ENCODE measurements at regions not wholly inside any gene's neighbourhood (a gene's known extent, or its start where the extent isn't known, plus 50 kb on each side); places are given as distances from the start of the nearest gene placed in this dataset.

DNA sequence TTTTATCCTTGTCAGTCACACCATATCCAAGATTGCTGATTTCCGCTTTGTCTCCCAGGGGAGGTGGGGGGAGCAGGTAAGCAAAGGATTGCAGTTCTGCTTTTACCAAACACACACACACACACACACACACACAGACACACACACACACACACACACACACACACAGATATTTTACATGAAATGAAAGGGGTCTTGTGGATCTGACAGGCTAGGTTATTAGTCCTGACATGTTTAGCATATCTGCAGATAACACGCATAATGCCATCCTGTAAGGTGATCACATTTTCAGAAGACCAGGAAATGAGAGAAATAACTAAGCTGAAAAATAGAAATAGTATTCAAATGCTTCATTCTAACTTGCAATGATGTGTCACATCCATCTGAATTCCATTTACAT lies 1113.3 kb downstream of the CDH8 start:
- H3K27me3 ChIP-seq, result no peaks in the 10 kb centered on the region
- intact Hi-C loops (cut with DNase I; ENCODE audit: low total_unique reads), result no loop called here
- no peak overlapping the region for H3K4me3 ChIP-seq
- WGBS, 5 donors, result 79 to 90% (median 88%) methylated on average over 2 of the region's 2 CpGs
- TF ChIP-seq POLR2A (IDR thresholded peaks at IDR 0.05), result no peak
- no peak for TF ChIP-seq CTCF (IDR thresholded peaks at IDR 0.05)
- no peak for TF ChIP-seq POLR2AphosphoS5 (IDR thresholded peaks at IDR 0.05)
- no peak for TF ChIP-seq EP300 (IDR thresholded peaks at IDR 0.05)
- no peaks in the 10 kb centered on the region for H3K36me3 ChIP-seq
- H3K9me3 ChIP-seq, result peaks cover 0 to 4% (median 0%) of the 10 kb centered on the region in 4 donors
- no peak for DNase-seq
- no peak overlapping the region for H3K27ac ChIP-seq
- H3K4me1 ChIP-seq, result no peaks in the 10 kb centered on the region

- intact Hi-C loops (cut with DNase I; ENCODE audit: low total_unique reads), result no loop called here
- 67 to 74% (median 72%) methylated on average over 3 of the region's 3 CpGs for WGBS, 5 donors
- no peak for TF ChIP-seq EP300 (IDR thresholded peaks at IDR 0.05)
- no peak for TF ChIP-seq CTCF (IDR thresholded peaks at IDR 0.05)
- TF ChIP-seq POLR2A (IDR thresholded peaks at IDR 0.05), result no peak
- TF ChIP-seq POLR2AphosphoS5 (IDR thresholded peaks at IDR 0.05), result no peak
Measured at GRCh38 chr16:60914334-60914733, 1121.9 kb downstream of the CDH8 start.

GRCh38 chr16:60907645-60908044 lies 1128.6 kb downstream of the CDH8 start:
- Histone ChIP-seq H3K4me1 (no peaks in the 10 kb centered on the region), H3K9me3 (peaks cover 0 to 4% (median 0%) of the 10 kb centered on the region in 4 donors), H3K27ac (no peak overlapping the region), H3K4me3 (no peak overlapping the region), H3K36me3 (no peaks in the 10 kb centered on the region), H3K27me3 (no peaks in the 10 kb centered on the region)
- TF ChIP-seq POLR2AphosphoS5 (IDR thresholded peaks at IDR 0.05), result no peak
- no peak for TF ChIP-seq EP300 (IDR thresholded peaks at IDR 0.05)
- no peak for TF ChIP-seq POLR2A (IDR thresholded peaks at IDR 0.05)
- no peak for TF ChIP-seq CTCF (IDR thresholded peaks at IDR 0.05)
- intact Hi-C loops (cut with DNase I; ENCODE audit: low total_unique reads), result no loop called here
- DNase-seq, result peak in 1 of 2 donors; percentile 5
- 71 to 92% (median 81%) methylated on average over 4 of the region's 4 CpGs for WGBS, 5 donors

More at GRCh38 chr16:60914334-60914733, 1121.9 kb downstream of the CDH8 start:
- Histone ChIP-seq H3K9me3 (peaks cover 0 to 4% (median 0%) of the 10 kb centered on the region in 4 donors), H3K4me3 (no peak overlapping the region), H3K27me3 (no peaks in the 10 kb centered on the region), H3K4me1 (no peaks in the 10 kb centered on the region), H3K27ac (no peak overlapping the region), H3K36me3 (no peaks in the 10 kb centered on the region)
- no peak for DNase-seq

GRCh38 chr16:60905811-60906210 lies 1130.4 kb downstream of the CDH8 start:
- intact Hi-C loops (cut with DNase I; ENCODE audit: low total_unique reads), result no loop called here
- H3K27ac ChIP-seq, result no peak overlapping the region
- no peaks in the 10 kb centered on the region for H3K36me3 ChIP-seq
- H3K9me3 ChIP-seq, result no peaks in the 10 kb centered on the region
- WGBS, 5 donors, result 41 to 64% (median 52%) methylated on average over 4 of the region's 4 CpGs
- H3K27me3 ChIP-seq, result no peaks in the 10 kb centered on the region
- H3K4me1 ChIP-seq, result no peaks in the 10 kb centered on the region
- no peak for DNase-seq
- TF ChIP-seq EP300 (IDR thresholded peaks at IDR 0.05), result no peak
- TF ChIP-seq POLR2A (IDR thresholded peaks at IDR 0.05), result no peak
- H3K4me3 ChIP-seq, result no peak overlapping the region

DNA sequence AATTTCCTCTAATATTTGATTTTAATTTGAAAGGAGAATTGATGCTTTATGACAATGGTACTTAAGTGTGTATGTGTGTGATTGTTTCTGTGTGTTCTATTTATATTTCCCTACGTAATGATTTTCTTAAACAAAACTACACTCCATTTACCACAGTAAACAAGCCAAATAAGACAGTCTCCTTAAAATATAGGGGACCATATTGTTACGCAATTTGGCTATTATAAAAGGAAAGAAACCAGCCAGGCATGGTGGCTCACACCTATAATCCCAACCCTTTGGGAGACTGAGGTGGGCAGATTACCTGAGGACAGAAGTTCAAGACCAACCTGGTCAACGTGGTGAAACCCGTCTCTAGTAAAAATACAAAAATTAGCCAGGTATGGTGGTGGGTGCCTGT lies 1134.1 kb downstream of the CDH8 start:
- DNase-seq, result no peak
- no peak for TF ChIP-seq POLR2A (IDR thresholded peaks at IDR 0.05)
- no peak for TF ChIP-seq EP300 (IDR thresholded peaks at IDR 0.05)
- no peak for TF ChIP-seq POLR2AphosphoS5 (IDR thresholded peaks at IDR 0.05)
- no peak for TF ChIP-seq CTCF (IDR thresholded peaks at IDR 0.05)
- Histone ChIP-seq H3K4me1 (no peaks in the 10 kb centered on the region), H3K27ac (no peak overlapping the region), H3K9me3 (peaks cover 0 to 6% (median 0%) of the 10 kb centered on the region in 4 donors), H3K27me3 (no peaks in the 10 kb centered on the region), H3K36me3 (no peaks in the 10 kb centered on the region), H3K4me3 (no peak overlapping the region)
- WGBS, 5 donors, result 87 to 92% (median 88%) methylated on average over 4 of the region's 4 CpGs
- intact Hi-C loops (cut with DNase I; ENCODE audit: low total_unique reads), result no loop called here

Measured in stomach (tissue), 8 donors.